ENCODE measurements at regions not wholly inside any gene's neighbourhood (a gene's known extent, or its start where the extent isn't known, plus 50 kb on each side); places are given as distances from the start of the nearest gene placed in this dataset.

- no peaks in the 10 kb centered on the region for H3K27me3 ChIP-seq (ENCODE audit: insufficient read depth, low read depth, severe bottlenecking)
- TF ChIP-seq, protein P1, sequence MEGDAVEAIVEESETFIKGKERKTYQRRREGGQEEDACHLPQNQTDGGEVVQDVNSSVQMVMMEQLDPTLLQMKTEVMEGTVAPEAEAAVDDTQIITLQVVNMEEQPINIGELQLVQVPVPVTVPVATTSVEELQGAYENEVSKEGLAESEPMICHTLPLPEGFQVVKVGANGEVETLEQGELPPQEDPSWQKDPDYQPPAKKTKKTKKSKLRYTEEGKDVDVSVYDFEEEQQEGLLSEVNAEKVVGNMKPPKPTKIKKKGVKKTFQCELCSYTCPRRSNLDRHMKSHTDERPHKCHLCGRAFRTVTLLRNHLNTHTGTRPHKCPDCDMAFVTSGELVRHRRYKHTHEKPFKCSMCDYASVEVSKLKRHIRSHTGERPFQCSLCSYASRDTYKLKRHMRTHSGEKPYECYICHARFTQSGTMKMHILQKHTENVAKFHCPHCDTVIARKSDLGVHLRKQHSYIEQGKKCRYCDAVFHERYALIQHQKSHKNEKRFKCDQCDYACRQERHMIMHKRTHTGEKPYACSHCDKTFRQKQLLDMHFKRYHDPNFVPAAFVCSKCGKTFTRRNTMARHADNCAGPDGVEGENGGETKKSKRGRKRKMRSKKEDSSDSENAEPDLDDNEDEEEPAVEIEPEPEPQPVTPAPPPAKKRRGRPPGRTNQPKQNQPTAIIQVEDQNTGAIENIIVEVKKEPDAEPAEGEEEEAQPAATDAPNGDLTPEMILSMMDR (IDR thresholded peaks at IDR 0.05; ENCODE audit: low read depth, low read length), result no peak
- H3K9me3 ChIP-seq (ENCODE audit: severe bottlenecking), result no peaks in the 10 kb centered on the region
- no peak for DNase-seq
- H3K36me3 ChIP-seq, result no peaks in the 10 kb centered on the region
- no peak overlapping the region for H3K27ac ChIP-seq
- no peak overlapping the region for H3K4me3 ChIP-seq (ENCODE audit: low read depth, low read length)
Observed at GRCh38 chr13:54301085-54301484, 1272.5 kb downstream of the OLFM4 start.

DNA sequence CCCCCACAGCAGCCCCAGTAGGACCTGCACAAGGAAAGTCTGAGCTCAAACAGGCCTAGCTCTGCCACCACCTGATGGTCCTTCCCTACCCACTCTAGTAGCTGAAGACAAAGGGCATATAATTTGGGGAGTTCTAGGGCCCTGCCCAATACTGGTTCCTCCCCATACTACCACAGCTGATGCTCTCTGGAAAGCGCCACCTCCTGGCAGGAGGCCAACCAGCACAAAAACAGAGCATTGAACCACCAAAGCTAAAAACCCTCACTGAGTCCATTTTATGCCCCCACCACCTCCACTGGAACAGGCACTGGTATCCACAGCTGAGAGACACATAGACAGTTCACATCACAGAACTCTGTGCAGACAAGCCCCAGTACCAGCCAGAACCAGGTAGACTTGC is 1276.8 kb downstream of the OLFM4 start:
- Histone ChIP-seq H3K27ac (no peak overlapping the region), H3K4me3 (ENCODE audit: low read depth, low read length) (no peak overlapping the region), H3K27me3 (ENCODE audit: insufficient read depth, low read depth, severe bottlenecking) (no peaks in the 10 kb centered on the region), H3K36me3 (no peaks in the 10 kb centered on the region), H3K9me3 (ENCODE audit: severe bottlenecking) (no peaks in the 10 kb centered on the region)
- DNase-seq, result no peak
- TF ChIP-seq, protein P1 (IDR thresholded peaks at IDR 0.05; ENCODE audit: low read depth, low read length), result no peak

GRCh38 chr13:54312885-54313284 is 1284.3 kb downstream of the OLFM4 start:
- H3K27ac ChIP-seq, result no peak overlapping the region
- no peaks in the 10 kb centered on the region for H3K9me3 ChIP-seq (ENCODE audit: severe bottlenecking)
- no peak for DNase-seq
- no peaks in the 10 kb centered on the region for H3K27me3 ChIP-seq (ENCODE audit: insufficient read depth, low read depth, severe bottlenecking)
- H3K4me3 ChIP-seq (ENCODE audit: low read depth, low read length), result no peak overlapping the region
- no peaks in the 10 kb centered on the region for H3K36me3 ChIP-seq
- TF ChIP-seq, protein P1 (IDR thresholded peaks at IDR 0.05; ENCODE audit: low read depth, low read length), result no peak

DNA sequence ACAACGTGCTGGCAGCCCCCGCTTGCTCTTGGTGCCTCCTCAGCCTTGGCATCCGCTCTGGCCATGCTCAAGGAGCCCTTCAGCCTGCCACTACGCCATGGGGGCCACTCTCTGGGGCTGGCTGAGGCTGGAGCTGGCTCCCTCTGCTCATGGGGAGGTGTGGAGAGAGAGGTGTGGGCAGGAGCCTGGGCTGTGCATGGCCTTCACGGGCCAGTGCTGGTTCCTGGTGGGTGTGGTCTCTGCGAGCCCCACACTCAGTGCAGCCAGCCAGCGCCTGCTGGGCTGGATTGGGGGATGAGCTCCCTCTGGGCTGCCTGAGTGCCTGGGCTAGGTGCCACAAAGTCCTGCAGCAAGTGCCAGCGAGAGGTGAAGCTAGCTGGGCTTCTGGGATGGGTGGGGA is 1289.1 kb downstream of the OLFM4 start:
- Histone ChIP-seq H3K27me3 (ENCODE audit: insufficient read depth, low read depth, severe bottlenecking) (no peaks in the 10 kb centered on the region), H3K27ac (no peak overlapping the region), H3K4me3 (ENCODE audit: low read depth, low read length) (no peak overlapping the region), H3K36me3 (no peaks in the 10 kb centered on the region), H3K9me3 (ENCODE audit: severe bottlenecking) (no peaks in the 10 kb centered on the region)
- DNase-seq, result no peak
- TF ChIP-seq, protein P1 (IDR thresholded peaks at IDR 0.05; ENCODE audit: low read depth, low read length), result no peak

DNA sequence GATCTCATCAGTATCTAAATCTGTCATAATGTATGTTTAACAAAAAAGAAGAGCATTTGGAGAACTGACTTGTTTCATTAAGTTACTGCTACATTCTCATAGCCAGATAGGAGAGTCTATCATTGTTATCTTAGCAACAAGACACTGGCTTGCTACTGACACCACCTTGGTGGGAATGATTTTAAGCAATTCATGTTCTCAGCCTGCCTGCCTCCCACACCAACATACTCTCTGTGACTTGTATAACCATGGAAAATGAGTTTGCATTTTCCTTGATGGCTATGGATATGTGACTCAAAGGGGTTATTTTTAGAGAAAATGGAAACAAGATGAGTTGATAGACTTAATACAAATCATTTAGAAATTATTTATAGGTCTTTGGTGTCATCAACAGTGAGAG is 1308.9 kb downstream of the OLFM4 start:
- H3K4me3 ChIP-seq (ENCODE audit: low read depth, low read length), result no peak overlapping the region
- no peak for DNase-seq
- no peaks in the 10 kb centered on the region for H3K27me3 ChIP-seq (ENCODE audit: insufficient read depth, low read depth, severe bottlenecking)
- H3K27ac ChIP-seq, result no peak overlapping the region
- H3K9me3 ChIP-seq (ENCODE audit: severe bottlenecking), result no peaks in the 10 kb centered on the region
- TF ChIP-seq, protein P1 (IDR thresholded peaks at IDR 0.05; ENCODE audit: low read depth, low read length), result no peak
- H3K36me3 ChIP-seq, result no peaks in the 10 kb centered on the region

- DNase-seq, result no peak
- Histone ChIP-seq H3K27me3 (ENCODE audit: insufficient read depth, low read depth, severe bottlenecking) (no peaks in the 10 kb centered on the region), H3K36me3 (no peaks in the 10 kb centered on the region), H3K4me3 (ENCODE audit: low read depth, low read length) (no peak overlapping the region), H3K27ac (no peak overlapping the region), H3K9me3 (ENCODE audit: severe bottlenecking) (no peaks in the 10 kb centered on the region)
- TF ChIP-seq, protein P1 (IDR thresholded peaks at IDR 0.05; ENCODE audit: low read depth, low read length), result no peak
Observed at GRCh38 chr13:54347531-54347930, 1318.9 kb downstream of the OLFM4 start.
